ENCODE measurements at regions not wholly inside any gene's neighbourhood (a gene's known extent, or its start where the extent isn't known, plus 50 kb on each side); places are given as distances from the start of the nearest gene placed in this dataset.

- no peak for TF ChIP-seq EZH2phosphoT487 (IDR thresholded peaks at IDR 0.05; ENCODE audit: insufficient read depth, low read depth)
- no peak for TF ChIP-seq EZH2 (IDR thresholded peaks at IDR 0.05; ENCODE audit: insufficient read depth, poor library complexity, severe bottlenecking)
These were observed 87.9 kb upstream of the KCNH8 start for GRCh38 chr3:19060404-19060803.

Measured in GM23248 (cell line).